Lung (tissue), 11 donors: ENCODE measurements at regions not wholly inside any gene's neighbourhood (a gene's known extent, or its start where the extent isn't known, plus 50 kb on each side); places are given as distances from the start of the nearest gene placed in this dataset.

Experiments used
- ATAC-seq: fragments of 200-7000 bp; cut with Tn5 transposase; one replicate; pipeline ENCODE4 v1.9.1; 2020; ENCODE audit warnings: moderate number of reproducible peaks; ENCODE audit not compliant: insufficient read depth, low FRiP score
- DNase-seq, 3 donors: peaks; one replicate each; pipeline ENCODE4 v3.0.0-alpha.2; 2013 to 2017
- H3K27ac ChIP-seq, 2 donors: one replicate each; pipeline ENCODE4 v1.5.1; 2013; ENCODE audit warnings: mild to moderate bottlenecking in 2 of 2, moderate library complexity in 2 of 2, control low read depth in 1 of 2, inconsistent platforms in 1 of 2, low read depth in 1 of 2, low read length in 1 of 2
- H3K27me3 ChIP-seq, 3 donors: one replicate each; pipeline ENCODE4 v1.5.1; 2013; ENCODE audit warnings: low read length in 2 of 3; ENCODE audit not compliant: control insufficient read depth in 3 of 3, insufficient read depth in 3 of 3
- H3K36me3 ChIP-seq, 4 donors: one replicate each; pipeline ENCODE4 v1.5.1; 2013; ENCODE audit warnings: low read length in 4 of 4, mild to moderate bottlenecking in 1 of 4, moderate library complexity in 1 of 4; ENCODE audit not compliant: control insufficient read depth in 4 of 4, insufficient read depth in 4 of 4
- H3K4me1 ChIP-seq, 5 donors: one replicate each; pipeline ENCODE4 v1.5.1; 2013; ENCODE audit warnings: low read length in 5 of 5, mild to moderate bottlenecking in 2 of 5, moderate library complexity in 1 of 5; ENCODE audit not compliant: control insufficient read depth in 5 of 5, insufficient read depth in 5 of 5
- H3K4me3 ChIP-seq: one replicate; pipeline ENCODE4 v1.5.1; 2013; ENCODE audit warnings: mild to moderate bottlenecking, control low read depth, moderate library complexity
- H3K9ac ChIP-seq, 2 donors: one replicate each; pipeline ENCODE4 v1.5.1; 2013; ENCODE audit warnings: low read length in 2 of 2, control low read depth in 1 of 2; ENCODE audit not compliant: insufficient read depth in 1 of 2
- H3K9me3 ChIP-seq, 4 donors: one replicate each; pipeline ENCODE4 v1.5.1; 2013; ENCODE audit warnings: low read length in 3 of 4, mild to moderate bottlenecking in 1 of 4, moderate library complexity in 1 of 4; ENCODE audit not compliant: control insufficient read depth in 4 of 4, insufficient read depth in 3 of 4
- CTCF ChIP-seq: IDR thresholded peaks from 2 replicates; pipeline ENCODE4 v1.5.1; 2012; ENCODE audit warnings: mild to moderate bottlenecking; ENCODE audit errors: control extremely low read depth, extremely low read depth
- WGBS, 2 donors: extraction: QIAGEN DNeasy Blood & Tissue Kit; methylation state at CpG; one replicate each; pipeline ENCODE4 v1.1.7; 2013; 5-methylcytosine and 5-hydroxymethylcytosine counted together
- donor health status: control.
- donor health status: control.
- donor health status: Bipolar disorder and iron deficiency.
- donor health status: healthy.
- donor health status: DM: yes; HTN: yes; CAD: no.

- no peak for TF ChIP-seq CTCF
- WGBS, 2 donors: 34 to 37% methylated on average over 1 of the region's 1 CpG
- H3K27ac ChIP-seq: no peak overlapping the region
- ATAC-seq: no peak
- no peak overlapping the region for H3K4me3 ChIP-seq
- no peaks in the 10 kb centered on the region for H3K9me3 ChIP-seq
- no peaks in the 10 kb centered on the region for H3K27me3 ChIP-seq
- no peak overlapping the region for H3K9ac ChIP-seq
- H3K4me1 ChIP-seq: no peaks in the 10 kb centered on the region
- DNase-seq: no peak
- H3K36me3 ChIP-seq: no peaks in the 10 kb centered on the region
Measured at GRCh38 chr4:29220761-29221160, 1499.4 kb upstream of the PCDH7 start.

GRCh38 chr4:29224911-29225310 lies 1495.3 kb upstream of the PCDH7 start:
- H3K9me3 ChIP-seq: no peaks in the 10 kb centered on the region
- no peaks in the 10 kb centered on the region for H3K27me3 ChIP-seq
- WGBS, 2 donors: 61 to 77% methylated on average over 2 of the region's 2 CpGs
- TF ChIP-seq CTCF: no peak
- no peaks in the 10 kb centered on the region for H3K4me1 ChIP-seq
- H3K27ac ChIP-seq: no peak overlapping the region
- H3K9ac ChIP-seq: no peak overlapping the region
- DNase-seq (no peak), ATAC-seq (no peak)
- H3K36me3 ChIP-seq: no peaks in the 10 kb centered on the region
- H3K4me3 ChIP-seq: no peak overlapping the region

- ATAC-seq (no peak), DNase-seq (no peak)
- Histone ChIP-seq H3K27ac (no peak overlapping the region), H3K27me3 (no peaks in the 10 kb centered on the region), H3K4me3 (no peak overlapping the region), H3K36me3 (no peaks in the 10 kb centered on the region), H3K9ac (no peak overlapping the region), H3K9me3 (no peaks in the 10 kb centered on the region), H3K4me1 (peaks cover 0 to 11% (median 0%) of the 10 kb centered on the region in 5 donors)
- TF ChIP-seq CTCF: no peak
Measured at GRCh38 chr4:29240641-29241040, 1479.5 kb upstream of the PCDH7 start.

- Histone ChIP-seq H3K9ac (no peak overlapping the region), H3K36me3 (no peaks in the 10 kb centered on the region), H3K9me3 (no peaks in the 10 kb centered on the region), H3K4me1 (peaks cover 0 to 11% (median 0%) of the 10 kb centered on the region in 5 donors), H3K27ac (no peak overlapping the region), H3K4me3 (no peak overlapping the region), H3K27me3 (no peaks in the 10 kb centered on the region)
- ATAC-seq (no peak), DNase-seq (no peak)
- no peak for TF ChIP-seq CTCF
- 80 to 83% methylated on average over 1 of the region's 1 CpG for WGBS, 2 donors
Measured at GRCh38 chr4:29243054-29243453, 1477.1 kb upstream of the PCDH7 start.
